Adrenal gland (tissue), 5 donors: ENCODE measurements at regions not wholly inside any gene's neighbourhood (a gene's known extent, or its start where the extent isn't known, plus 50 kb on each side); places are given as distances from the start of the nearest gene placed in this dataset.

Experiments used
- POLR2A ChIP-seq, 2 donors: fragments of 450-650 bp; IDR thresholded peaks; one replicate each; pipeline ENCODE4 v1.6.1; 2017; ENCODE audit warnings: antibody characterized with exemption in 2 of 2, mild to moderate bottlenecking in 2 of 2, moderate library complexity in 1 of 2
- TF ChIP-seq, protein P1 (sequence below), 6 experiments: fragments of 450-650 bp in 4 of 6; fragments of 200-600 bp in 2 of 6; sonication (generic) in 1 of 6; IDR thresholded peaks; 1 replicate in 5 of 6; 2 replicates in 1 of 6; pipeline versions ENCODE4 v1.5.1 to v1.8.0; 2016 to 2021; ENCODE audit warnings: antibody characterized with exemption in 6 of 6, mild to moderate bottlenecking in 2 of 6, moderate library complexity in 1 of 6
- donor health status: DM: no; HTN: no; CAD: no.

DNA sequence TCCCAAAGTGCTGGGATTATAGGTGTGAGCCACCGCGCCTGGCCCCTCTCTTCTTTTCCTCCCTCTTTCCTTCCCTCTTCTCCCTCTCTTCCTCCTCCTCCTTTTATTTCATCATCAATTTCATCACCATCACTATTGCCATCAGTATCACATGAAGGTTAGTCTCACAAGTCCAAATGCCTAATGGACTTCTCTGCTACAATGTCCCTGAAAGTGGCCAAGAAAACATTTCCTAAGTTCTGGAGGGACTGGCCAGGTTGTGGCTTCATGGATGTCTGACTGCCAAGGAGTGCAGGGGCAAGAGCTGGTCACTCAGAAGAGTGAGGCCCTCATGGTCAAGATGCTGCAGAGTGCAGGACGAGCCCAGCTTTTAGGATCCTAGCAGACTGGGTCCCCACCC is 97.6 kb downstream of the SYNE3 start:
- TF ChIP-seq, protein P1, sequence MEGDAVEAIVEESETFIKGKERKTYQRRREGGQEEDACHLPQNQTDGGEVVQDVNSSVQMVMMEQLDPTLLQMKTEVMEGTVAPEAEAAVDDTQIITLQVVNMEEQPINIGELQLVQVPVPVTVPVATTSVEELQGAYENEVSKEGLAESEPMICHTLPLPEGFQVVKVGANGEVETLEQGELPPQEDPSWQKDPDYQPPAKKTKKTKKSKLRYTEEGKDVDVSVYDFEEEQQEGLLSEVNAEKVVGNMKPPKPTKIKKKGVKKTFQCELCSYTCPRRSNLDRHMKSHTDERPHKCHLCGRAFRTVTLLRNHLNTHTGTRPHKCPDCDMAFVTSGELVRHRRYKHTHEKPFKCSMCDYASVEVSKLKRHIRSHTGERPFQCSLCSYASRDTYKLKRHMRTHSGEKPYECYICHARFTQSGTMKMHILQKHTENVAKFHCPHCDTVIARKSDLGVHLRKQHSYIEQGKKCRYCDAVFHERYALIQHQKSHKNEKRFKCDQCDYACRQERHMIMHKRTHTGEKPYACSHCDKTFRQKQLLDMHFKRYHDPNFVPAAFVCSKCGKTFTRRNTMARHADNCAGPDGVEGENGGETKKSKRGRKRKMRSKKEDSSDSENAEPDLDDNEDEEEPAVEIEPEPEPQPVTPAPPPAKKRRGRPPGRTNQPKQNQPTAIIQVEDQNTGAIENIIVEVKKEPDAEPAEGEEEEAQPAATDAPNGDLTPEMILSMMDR (IDR thresholded peaks at IDR 0.05) = no peak
- TF ChIP-seq POLR2A (IDR thresholded peaks at IDR 0.05) = no peak
